ENCODE measurements at regions not wholly inside any gene's neighbourhood (a gene's known extent, or its start where the extent isn't known, plus 50 kb on each side); places are given as distances from the start of the nearest gene placed in this dataset.

DNA sequence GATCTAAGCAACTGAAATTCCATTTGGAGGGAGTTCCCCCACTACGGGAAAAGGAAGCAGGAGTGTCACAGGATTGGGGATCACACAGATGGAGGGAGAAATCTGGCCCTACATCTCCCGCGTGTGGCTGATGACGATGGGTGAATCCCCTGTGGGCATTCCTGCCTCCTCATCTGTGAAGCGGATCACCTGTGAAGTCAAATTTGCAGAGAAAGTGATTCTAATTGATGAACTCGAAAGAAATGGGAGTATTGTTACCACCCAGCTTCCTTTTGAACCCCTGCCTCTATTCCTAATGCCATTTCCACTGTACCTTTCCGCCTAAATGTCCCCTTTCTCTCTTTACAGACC is 92.0 kb downstream of the CMPK2 start:
- TF ChIP-seq, protein P1, sequence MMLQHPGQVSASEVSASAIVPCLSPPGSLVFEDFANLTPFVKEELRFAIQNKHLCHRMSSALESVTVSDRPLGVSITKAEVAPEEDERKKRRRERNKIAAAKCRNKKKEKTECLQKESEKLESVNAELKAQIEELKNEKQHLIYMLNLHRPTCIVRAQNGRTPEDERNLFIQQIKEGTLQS (CRISPR knock-in tag; conservative IDR thresholded peaks at IDR 0.05), result no peak
- TF ChIP-seq, protein P2, sequence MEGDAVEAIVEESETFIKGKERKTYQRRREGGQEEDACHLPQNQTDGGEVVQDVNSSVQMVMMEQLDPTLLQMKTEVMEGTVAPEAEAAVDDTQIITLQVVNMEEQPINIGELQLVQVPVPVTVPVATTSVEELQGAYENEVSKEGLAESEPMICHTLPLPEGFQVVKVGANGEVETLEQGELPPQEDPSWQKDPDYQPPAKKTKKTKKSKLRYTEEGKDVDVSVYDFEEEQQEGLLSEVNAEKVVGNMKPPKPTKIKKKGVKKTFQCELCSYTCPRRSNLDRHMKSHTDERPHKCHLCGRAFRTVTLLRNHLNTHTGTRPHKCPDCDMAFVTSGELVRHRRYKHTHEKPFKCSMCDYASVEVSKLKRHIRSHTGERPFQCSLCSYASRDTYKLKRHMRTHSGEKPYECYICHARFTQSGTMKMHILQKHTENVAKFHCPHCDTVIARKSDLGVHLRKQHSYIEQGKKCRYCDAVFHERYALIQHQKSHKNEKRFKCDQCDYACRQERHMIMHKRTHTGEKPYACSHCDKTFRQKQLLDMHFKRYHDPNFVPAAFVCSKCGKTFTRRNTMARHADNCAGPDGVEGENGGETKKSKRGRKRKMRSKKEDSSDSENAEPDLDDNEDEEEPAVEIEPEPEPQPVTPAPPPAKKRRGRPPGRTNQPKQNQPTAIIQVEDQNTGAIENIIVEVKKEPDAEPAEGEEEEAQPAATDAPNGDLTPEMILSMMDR (IDR thresholded peaks at IDR 0.05), result no peak
- TF ChIP-seq TCF7 (CRISPR knock-in tag; IDR thresholded peaks at IDR 0.05; ENCODE audit: low read depth), result no peak
- TF ChIP-seq, protein P3, sequence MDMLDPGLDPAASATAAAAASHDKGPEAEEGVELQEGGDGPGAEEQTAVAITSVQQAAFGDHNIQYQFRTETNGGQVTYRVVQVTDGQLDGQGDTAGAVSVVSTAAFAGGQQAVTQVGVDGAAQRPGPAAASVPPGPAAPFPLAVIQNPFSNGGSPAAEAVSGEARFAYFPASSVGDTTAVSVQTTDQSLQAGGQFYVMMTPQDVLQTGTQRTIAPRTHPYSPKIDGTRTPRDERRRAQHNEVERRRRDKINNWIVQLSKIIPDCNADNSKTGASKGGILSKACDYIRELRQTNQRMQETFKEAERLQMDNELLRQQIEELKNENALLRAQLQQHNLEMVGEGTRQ (CRISPR knock-in tag; IDR thresholded peaks at IDR 0.05), result no peak
- TF ChIP-seq HMGA2 (CRISPR knock-in tag; IDR thresholded peaks at IDR 0.05), result no peak
- no peak for TF ChIP-seq ZBTB21 (CRISPR knock-in tag; IDR thresholded peaks at IDR 0.05; ENCODE audit: borderline replicate concordance)

All from WTC11 (cell line).